Ishikawa (cell line): ENCODE measurements at regions not wholly inside any gene's neighbourhood (a gene's known extent, or its start where the extent isn't known, plus 50 kb on each side); places are given as distances from the start of the nearest gene placed in this dataset.

Experiments
- CEBPB ChIP-seq: IDR thresholded peaks from 2 replicates; pipeline ENCODE4 v1.6.1; 2012
- CREB1 ChIP-seq: IDR thresholded peaks from 2 replicates; pipeline ENCODE4 v1.6.1; 2012; ENCODE audit warnings: low read depth
- EGR1 ChIP-seq: IDR thresholded peaks from 2 replicates; pipeline ENCODE4 v1.6.1; 2012
- EP300 ChIP-seq: IDR thresholded peaks from 2 replicates; pipeline ENCODE4 v1.6.1; 2012; ENCODE audit warnings: borderline replicate concordance
- NFIC ChIP-seq: IDR thresholded peaks from 2 replicates; pipeline ENCODE4 v1.6.1; 2012
- RAD21 ChIP-seq: IDR thresholded peaks from 2 replicates; pipeline ENCODE4 v1.6.1; 2012; ENCODE audit warnings: low read depth
- REST ChIP-seq: IDR thresholded peaks from 2 replicates; pipeline ENCODE4 v1.6.1; 2012; ENCODE audit warnings: low read depth, mild to moderate bottlenecking
- TEAD4 ChIP-seq: IDR thresholded peaks from 2 replicates; pipeline ENCODE4 v1.6.1; 2012
- TF ChIP-seq, protein P1 (sequence below): IDR thresholded peaks from 2 replicates; pipeline ENCODE4 v1.6.1; 2012

DNA sequence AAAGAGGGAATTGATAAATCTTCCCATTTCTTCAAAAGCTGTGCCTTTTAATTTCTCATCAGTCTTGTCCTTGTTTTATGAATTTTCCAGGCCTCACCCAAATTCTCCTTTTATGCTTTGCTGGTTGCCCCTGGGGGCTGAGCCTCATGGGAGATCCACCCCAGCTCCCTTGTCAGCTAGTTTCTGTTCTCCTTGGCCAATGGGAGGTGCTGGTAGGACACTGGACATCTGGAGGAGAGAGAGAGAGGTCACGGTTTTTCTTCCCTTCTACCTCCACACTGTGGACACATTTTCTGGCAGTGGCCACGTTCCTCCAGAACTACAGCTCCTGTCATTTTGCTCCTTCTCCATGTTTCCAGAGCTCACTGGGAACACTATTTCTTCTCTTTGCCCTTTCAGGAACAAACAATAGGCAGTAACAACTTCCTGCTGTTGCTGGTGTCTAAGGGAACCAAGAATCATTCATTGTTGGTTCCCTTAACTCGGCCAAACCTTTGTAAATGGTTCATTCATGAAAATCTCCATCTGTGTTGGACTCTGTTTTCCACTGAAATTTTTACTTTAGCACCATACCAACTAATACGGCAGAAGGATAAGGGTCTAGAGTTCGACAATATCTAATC lies 334.5 kb downstream of the GPAT3 start:
- no peak for TF ChIP-seq CREB1
- TF ChIP-seq RAD21: no peak
- TF ChIP-seq EP300: no peak
- TF ChIP-seq NFIC: no peak
- no peak for TF ChIP-seq REST
- TF ChIP-seq TEAD4: no peak
- TF ChIP-seq CEBPB: no peak
- TF ChIP-seq, protein P1, sequence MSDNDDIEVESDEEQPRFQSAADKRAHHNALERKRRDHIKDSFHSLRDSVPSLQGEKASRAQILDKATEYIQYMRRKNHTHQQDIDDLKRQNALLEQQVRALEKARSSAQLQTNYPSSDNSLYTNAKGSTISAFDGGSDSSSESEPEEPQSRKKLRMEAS: no peak
- no peak for TF ChIP-seq EGR1
